NCI-H748 (cell line): ENCODE measurements at regions not wholly inside any gene's neighbourhood (a gene's known extent, or its start where the extent isn't known, plus 50 kb on each side); places are given as distances from the start of the nearest gene placed in this dataset.

Experiments used
- DNase-seq: peaks from one replicate; lab custom pipeline; 2025; ENCODE audit not compliant: unreplicated experiment; lab: John Stamatoyannopoulos, UW

DNA sequence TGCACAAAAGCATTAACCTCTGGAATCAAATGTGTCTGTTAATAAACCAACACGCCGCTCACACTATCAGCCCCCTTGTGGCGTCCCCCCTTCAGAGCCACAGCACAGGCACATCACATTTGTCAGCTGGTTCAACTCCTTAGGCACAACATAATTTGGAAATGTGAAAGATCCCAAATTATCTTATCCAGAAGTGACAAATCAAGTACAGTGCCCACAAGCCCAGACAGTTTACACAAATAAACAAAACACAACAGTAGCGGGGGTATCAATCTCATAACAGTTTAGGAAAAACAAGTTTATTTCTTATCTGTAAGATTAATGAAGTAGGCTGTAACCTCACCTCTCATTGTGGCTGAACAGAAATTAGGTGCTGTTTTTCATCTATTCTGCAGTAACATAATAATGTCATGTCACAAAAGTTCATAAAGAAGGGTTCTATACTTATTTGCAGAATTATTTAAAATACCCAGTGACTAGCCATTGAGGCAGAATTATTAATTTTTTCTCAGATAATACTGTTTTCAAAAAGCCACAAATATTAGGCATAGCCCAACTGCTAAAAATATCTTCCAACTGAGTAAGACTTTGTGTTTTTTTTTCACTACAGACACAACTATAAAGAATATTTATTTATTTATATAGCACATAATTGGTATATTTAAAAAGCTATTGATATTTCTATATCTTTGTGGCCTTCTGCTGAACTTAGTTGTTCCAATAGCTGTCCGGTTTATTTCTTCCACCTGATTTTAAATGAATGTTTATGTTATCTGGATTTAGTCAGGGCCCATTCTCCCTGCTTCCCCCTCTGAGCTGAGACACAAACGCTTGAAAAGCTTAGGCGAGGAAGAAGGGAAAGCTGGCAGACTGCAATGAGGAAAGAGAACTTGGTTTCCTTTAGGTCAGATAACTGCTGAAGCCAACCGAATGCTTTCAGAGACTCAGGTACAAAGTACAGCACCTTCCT, 214.7 kb downstream of the QDPR start:
- DNase-seq: no peak

DNA sequence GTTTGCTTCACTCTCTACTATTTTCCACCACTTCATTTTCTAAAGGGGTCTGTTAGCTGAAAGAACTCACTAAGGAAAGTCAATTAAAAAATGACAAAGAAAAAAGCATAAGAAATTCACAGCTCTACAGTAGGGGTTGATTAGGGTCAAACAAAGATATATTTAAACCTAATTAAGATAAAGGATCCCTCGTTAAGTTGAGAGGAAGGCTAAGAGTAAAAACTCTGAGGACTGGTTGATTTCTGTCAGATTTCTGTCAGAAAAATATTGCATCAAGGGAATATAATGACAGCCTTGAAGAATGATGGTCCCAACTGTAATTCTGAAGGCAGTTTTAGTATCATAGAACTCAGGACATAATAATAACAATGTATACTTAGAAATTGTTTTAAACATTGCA, 218.0 kb downstream of the QDPR start:
- no peak for DNase-seq

DNA sequence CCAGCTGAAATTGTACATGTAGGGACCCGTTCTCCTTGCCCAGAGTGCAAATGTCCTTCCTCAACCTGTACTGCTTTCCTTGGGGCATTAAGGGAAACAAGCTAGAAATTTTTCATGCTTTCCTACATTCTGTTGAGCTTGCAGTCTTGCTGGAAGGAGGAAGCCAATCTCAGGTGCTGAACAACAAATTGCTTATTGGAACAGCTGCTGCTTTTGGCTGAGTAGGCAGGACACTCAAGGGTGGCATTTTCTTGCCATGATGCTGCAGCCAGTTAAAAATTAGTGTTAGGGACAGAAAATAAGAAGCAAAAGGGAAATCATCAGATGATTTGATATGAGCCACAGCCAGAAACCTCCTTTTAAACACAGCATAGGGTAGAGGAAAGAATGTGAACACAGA, 223.7 kb downstream of the QDPR start:
- DNase-seq: no peak

DNA sequence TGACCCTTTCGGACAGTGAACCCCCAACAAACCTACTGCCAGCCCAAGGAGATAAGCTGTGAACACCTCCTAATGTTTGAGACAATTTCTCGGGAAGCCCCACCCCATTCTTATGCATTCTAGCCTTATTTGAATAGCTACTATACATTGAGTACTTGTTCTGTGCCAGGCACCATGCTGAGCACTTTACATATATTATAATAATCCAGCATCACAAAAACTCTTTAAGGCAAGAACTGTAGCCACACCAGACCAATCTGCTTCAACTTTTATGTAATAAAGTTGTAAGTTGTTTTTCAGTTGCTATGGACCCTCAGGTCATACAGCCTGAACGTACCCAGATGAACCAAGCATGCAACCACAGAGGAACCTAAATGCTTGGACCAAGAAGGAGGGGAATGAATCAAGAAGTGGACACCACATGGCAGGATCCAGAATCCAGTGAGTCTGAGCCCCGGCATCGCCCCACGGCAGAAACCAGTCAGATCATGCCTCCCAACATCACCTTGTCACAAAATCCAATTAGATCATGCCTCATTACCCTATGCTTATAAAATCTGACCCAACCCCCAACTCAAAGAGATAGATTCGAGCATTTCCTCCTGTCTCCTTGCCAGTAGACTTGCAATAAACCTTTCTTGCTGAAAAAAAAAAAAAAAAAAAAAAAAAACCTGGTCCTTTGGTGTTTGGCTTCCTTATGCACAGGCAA, 225.0 kb downstream of the QDPR start:
- DNase-seq: no peak

DNA sequence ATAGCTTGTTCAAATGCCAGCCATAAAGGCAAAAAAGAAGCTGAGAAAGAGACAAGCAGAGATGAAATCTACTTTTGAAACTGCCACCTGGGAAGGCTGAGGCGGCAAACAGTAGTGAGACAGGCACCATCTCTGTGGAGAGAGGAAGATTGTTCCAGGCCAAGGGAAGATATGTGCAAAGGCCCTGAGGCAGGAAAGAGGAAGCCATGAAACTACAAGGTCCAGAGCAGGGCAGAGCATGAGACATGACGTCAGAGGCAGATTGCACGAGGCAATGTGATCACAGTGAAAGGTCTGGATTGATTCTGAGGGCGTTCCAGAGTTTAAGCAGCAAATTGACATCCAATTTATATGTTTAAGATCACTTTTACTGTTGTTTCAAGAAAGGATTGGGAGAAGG, 226.1 kb downstream of the QDPR start:
- DNase-seq: no peak

DNA sequence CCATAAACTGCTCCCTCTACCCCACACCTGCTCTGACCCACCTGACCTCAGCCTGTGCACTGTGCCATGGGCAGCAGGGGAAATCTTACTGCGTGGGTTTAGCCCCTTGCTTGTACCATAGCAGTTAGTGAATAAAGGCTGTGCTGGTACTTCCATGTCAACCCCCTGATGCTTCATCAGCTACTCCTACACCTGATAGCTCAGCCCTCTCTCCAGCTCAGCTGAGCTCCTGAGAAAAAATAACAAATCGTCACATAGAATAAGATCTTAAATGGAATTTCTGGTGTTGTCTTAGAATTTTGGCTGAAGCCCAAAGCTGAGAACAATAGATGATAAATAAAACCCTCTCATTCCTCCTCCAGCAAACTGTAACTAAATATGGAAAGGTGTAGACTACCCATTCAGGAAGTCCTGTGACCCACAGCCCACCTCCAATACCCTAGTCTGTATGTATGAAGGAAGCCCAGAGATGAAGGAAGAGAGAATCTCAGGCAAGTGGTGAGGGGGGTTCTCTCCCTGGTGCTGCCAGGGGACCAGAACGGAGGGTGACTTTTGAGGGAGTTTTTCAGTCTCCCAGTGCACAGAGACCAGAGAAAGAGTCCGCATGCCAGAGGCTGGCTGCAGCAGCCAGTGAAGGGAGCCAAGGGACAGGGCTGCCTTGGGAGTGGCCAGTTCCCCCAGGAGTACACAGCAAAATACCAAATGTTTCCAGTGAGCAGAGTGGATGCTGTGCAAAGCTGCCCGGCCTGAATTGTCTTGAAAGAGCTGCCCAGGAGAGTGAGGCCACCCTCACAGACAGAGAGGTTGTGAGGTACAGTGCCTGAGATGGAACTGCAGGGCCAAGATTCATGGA, 227.3 kb downstream of the QDPR start:
- no peak for DNase-seq

DNA sequence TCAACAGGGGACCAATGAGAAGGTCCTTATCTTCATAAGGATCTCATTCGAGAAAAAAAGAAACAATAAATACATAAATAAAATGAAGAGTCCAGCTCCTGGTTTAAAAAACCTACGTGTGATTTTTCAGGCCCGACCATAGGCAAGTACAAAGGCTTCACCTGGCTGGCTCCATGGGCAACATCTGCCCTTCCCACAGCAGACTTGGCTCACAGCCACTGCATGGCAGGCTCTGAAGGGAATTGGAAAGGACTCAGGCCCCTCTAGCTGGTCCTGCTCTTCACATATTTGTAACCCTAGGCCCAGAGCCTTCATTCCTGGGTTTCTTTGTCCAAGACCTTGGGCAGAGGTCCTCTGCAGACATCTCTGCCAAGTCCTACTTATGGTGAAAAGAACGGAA, 228.1 kb downstream of the QDPR start:
- DNase-seq: no peak

DNA sequence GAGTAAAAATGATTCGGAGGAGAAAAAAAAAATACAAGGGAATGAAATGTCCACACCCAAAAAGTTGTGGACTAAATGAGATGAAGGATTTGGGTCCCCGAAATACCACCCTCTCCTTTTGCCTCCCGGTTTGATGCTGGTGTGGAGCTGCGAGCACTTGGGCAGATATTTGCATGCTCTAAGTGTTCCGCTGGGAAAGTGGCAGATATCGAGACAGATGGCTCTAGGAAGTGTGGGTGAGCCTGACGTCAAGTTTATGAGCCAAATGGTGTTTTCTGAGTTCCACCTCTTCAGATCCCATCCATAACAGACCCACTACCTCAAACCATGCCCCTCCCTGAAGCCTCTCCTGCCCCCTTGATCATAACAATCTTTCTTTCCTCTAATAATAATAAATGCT, 228.6 kb downstream of the QDPR start:
- no peak for DNase-seq

DNA sequence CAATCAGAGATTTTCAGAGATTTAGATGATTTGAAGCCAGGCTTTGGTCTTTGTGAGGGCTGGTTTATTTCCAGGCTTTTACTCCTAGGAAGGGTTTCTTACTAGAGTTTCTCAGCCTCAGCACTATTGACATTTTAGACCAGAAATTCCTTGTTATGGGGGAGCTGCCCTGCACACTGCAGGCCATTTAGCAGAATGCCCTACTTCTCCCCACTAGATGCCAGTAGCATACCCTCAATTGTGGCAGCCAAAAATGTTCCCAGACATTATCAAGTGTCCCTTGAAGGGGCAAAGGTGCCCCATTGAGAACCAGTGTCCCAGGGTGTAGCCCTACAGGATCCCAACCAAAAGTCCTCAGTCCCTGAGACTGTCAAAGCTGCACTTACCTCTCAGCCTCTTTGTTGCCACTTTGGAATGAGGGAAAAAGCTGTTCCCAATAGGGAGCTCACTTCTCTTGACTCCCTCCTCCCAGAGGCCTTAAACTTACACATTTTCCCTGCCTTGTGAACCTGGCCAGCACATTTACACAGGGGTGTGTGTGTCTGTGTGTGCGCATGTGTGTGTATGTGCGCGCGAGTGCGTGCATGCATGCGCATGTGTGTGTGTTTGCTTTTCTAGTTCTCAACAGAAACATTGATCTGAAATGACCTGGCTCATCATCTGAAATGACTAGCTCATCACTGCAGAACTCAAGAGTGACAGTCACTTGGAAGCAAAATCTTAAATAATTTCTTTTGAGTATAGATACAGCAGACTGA, 231.4 kb downstream of the QDPR start:
- no peak for DNase-seq

DNA sequence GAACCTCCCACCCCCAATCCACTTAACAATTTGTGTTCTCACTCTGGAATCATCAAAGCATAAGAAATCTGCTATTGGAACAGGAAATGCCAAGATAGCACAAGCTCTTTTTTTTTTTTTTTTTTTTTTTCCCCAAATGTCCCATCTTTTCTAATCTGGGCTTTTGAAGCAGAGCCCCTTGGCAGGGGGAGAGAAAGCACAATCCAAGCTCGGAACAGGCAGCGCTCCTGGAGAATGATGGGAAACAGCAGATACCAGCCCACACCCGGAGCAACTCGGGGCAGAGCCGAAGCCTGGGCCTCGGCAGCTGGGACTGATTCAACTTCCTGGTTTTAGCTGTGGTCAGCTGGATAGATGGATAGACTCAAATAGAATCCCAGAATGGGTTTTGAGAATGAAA, 235.1 kb downstream of the QDPR start:
- no peak for DNase-seq

DNA sequence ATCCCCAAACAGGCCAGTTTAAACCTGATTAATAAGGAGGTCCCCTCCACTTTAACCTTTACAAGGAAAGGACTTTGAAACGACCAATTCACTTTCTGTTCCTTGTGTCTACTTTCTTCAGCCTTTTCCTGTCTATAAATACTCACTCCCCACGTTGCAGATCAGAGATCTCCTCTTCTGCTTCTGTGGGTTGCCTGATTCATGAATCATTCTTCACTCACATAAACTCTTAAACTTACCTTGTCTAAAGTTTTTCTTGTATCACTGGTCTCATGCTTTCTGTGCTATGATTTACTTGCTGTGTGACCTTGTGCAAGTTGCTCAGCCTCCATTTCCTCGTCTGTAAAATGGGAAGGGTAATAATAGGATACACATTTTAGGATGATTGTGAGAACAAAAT, 236.1 kb downstream of the QDPR start:
- DNase-seq: no peak

DNA sequence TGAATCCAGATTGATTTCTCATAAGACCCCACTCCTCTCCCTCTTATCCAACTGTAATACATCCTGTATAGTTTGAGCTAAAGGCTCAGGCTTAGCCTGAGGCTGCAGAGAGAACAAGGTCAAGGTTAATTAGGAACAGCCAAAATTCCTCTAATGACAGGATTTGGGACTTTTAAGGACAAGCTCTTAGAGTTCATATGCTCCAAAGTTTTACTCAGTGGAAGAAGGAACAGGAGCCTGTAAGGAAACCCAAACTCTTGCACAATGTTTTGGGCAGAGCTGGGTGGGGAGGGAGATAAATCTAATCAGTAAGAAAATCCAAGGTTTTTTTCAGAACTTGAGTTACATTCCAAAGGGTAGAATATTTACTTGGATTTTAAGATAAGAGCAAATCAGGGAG, 238.8 kb downstream of the QDPR start:
- DNase-seq: no peak

DNA sequence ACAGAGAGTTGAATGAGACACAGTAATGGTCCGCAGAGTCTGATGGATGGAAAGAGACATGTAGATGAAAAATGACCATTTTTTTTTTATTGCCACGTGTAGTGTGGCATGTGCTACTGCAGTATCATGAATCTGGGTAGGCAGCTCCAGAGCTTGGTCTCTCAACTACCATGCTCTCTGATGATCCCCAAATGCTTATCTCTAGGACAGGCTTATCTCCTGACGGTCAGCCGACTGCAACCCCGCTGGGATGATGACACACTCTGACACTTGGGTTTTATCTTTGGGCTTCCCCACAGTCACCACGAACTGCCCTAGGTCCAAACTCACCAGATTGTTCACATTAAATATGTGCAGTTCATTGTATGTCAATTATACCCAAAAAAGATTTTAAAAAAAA, 239.7 kb downstream of the QDPR start:
- no peak for DNase-seq

DNA sequence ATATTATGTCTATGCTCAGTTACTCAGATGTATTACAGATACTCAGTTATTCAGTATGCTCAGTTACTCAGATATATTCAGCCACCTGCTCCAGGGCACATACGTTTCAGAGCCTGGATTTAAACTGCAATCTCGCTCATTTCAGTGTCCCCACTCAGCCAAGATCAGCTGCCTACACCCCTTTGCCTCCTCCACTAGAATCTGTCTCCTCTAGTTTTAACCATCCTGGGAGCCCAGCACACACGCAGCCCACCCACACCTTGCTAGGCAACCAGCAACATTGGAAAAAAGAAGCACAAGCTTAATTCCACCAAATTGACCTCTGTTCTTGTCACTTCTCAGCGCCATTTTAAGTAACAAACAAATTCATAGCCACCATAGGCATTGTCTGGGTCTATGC, 246.2 kb downstream of the QDPR start:
- no peak for DNase-seq

DNA sequence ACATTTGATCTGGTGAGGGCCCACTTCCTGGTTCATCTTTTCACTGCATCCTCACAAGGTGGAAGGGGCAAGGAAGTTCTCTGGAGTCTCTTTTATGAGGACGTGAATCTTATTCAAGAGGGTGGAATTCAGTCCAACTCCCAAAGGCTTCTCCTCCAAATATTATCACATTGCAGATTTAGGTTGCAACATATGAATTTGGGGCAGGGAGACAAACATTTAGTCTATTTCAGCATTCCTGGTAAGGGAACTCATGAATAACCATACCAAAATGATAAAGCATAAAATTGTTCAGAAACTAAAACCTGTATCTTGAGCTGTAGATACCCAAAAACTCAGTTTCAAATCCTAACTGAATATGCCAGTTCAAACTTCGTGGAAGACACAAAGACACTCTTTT, 246.8 kb downstream of the QDPR start:
- DNase-seq: no peak

DNA sequence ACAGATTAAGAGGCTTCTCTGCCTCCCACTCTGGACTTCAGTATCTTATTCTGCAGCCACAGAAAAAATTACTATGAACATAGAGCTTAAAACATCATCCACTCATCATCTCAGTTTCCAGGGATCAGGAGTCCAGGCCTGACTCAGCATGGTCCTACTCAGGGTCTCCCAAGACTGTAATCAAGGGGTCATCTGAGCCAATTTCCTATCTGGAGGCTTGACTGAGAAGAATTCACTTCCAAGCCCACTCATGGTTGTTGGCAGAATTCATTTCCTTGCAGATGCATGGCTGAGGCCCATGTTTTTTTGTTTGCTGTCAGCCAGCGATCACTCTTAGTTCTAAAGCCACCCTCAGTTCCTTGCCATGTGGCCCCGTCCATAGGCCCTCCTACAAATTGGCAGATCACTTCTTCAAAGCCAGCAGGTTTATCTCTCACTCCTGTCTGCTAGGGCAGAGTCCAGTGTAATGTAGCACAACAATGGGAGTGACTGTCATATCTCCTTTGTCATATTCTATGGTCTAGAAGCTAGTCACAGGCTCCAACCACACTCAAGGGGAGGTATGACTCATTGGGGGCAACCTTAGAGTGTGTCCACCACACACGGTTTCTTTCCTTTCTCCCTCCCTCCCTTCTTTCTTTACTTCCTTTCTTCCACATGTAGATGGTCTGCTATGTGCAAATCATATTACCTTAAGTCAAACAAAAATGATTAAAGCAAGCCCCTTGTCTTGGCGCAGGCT, 251.6 kb downstream of the QDPR start:
- DNase-seq: no peak

DNA sequence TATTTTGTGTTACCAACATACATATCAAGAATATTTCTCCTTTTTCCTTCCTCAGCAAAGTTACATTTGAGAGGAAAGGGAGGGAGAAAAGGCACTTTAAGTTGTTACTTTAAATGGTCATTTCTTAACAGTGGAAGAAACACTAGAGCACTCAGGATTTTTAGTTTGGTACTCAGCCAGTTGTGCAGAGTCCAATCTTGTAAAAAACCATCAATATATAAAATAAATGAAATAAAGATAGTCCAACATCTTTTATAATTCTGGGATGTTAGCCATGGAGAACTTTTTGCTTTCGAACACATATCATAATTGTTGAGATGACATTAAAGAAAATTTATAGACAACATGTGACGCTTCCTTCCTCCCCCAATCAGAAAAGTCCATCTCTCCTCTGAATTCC, 253.8 kb downstream of the QDPR start:
- DNase-seq: no peak

DNA sequence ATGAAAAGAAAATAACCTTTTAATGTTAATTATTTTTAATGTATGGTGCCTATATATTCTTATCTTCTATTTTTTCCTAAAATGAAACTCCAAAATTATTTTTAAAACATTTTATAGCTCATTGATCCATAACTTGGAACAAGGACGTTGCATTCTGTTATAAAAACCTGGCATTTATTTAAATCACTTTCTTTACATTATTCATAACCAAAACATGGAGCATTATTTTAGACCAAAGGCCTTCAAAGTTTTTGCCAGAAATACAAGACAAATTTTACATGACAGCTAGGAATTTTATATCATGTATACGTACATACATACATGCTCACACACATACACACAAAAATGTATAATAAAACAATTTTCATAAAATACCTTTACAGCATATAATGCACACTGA, 259.8 kb downstream of the QDPR start:
- DNase-seq: no peak

DNA sequence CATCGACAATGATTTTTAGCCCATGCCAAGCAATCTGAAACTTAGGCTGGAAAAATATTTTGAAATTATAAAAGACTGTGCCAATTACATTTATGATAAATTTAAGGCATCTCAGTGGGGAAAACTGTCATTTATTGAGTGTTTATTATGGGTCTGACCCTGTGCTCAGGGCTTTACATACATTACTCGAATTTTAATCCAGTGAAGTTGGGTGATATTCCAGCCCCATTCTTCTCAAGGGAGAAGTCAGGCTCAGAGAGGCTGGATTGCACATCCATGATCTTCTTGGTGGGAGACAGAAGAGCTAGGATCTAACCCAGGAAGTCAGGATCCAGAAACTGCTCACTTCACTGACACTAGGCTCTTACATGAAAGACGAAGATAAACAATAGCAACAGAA, 260.8 kb downstream of the QDPR start:
- no peak for DNase-seq

DNA sequence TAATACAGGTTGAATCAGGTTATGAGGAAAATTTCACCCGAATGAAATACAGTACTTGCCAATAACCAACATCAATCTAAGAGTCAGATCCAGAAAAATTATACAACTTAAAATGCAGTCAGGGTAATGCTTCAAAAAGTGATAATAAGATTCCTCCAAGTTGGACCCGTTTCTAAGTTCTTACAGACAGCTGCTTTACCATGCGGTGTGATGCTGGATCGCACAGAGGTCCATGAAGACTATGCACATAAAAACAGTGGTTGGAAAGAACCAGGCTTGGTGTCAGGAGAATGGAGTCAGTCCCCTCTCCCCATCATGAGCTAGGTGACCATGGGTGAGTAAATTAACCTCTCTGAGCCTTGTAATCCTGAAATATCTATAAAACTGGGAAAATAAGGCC, 261.3 kb downstream of the QDPR start:
- DNase-seq: no peak
